Chondrocyte (in vitro differentiated cells): ENCODE measurements at regions not wholly inside any gene's neighbourhood (a gene's known extent, or its start where the extent isn't known, plus 50 kb on each side); places are given as distances from the start of the nearest gene placed in this dataset.

ENCODE experiments used
- DNase-seq: peaks from one replicate; pipeline ENCODE4 v3.0.0; 2021; ENCODE audit warnings: mixed read lengths, low spot score
- H3K27ac Mint-ChIP-seq: one replicate; pipeline ENCODE4 v1.8.0; 2021; ENCODE audit warnings: mild to moderate bottlenecking, moderate library complexity, mixed read lengths; ENCODE audit not compliant: unreplicated experiment
- H3K27me3 Mint-ChIP-seq: 2 replicates; pipeline ENCODE4 v1.8.0; 2021; ENCODE audit warnings: low read depth, mixed read lengths
- H3K36me3 Mint-ChIP-seq: 2 replicates; pipeline ENCODE4 v1.8.0; 2021; ENCODE audit warnings: low read depth, mixed read lengths
- H3K4me1 Mint-ChIP-seq: 2 replicates; pipeline ENCODE4 v1.8.0; 2021; ENCODE audit warnings: low read depth, mild to moderate bottlenecking, mixed read lengths
- H3K4me3 Mint-ChIP-seq: one replicate; pipeline ENCODE4 v1.8.0; 2021; ENCODE audit warnings: mild to moderate bottlenecking, moderate library complexity, mixed read lengths; ENCODE audit not compliant: unreplicated experiment
- H3K9me3 Mint-ChIP-seq: 2 replicates; pipeline ENCODE4 v1.8.0; 2021; ENCODE audit warnings: low read depth, mixed read lengths
- CTCF ChIP-seq: fragments of 200-600 bp; sonication (generic); IDR thresholded peaks from 2 replicates; pipeline ENCODE4 v1.5.0; 2021; ENCODE audit warnings: antibody characterized with exemption, mild to moderate bottlenecking, moderate library complexity

- no peaks in the 10 kb centered on the region for H3K27me3 Mint-ChIP-seq
- no peak for DNase-seq
- no peak for TF ChIP-seq CTCF
- no peaks in the 10 kb centered on the region for H3K36me3 Mint-ChIP-seq
- no peaks in the 10 kb centered on the region for H3K4me1 Mint-ChIP-seq
- no peak overlapping the region for H3K4me3 Mint-ChIP-seq
- peaks cover 31% of the 10 kb centered on the region for H3K9me3 Mint-ChIP-seq
- H3K27ac Mint-ChIP-seq, result no peak overlapping the region
These were observed 420.0 kb upstream of the SALL3 start for GRCh38 chr18:78559584-78559983.

GRCh38 chr18:78561757-78562510 lies 417.7 kb upstream of the SALL3 start:
- Mint-ChIP-seq H3K4me1 (no peaks in the 10 kb centered on the region), H3K27me3 (no peaks in the 10 kb centered on the region), H3K27ac (no peak overlapping the region), H3K9me3 (peaks cover 24% of the 10 kb centered on the region), H3K4me3 (no peak overlapping the region), H3K36me3 (no peaks in the 10 kb centered on the region)
- DNase-seq, result no peak
- no peak for TF ChIP-seq CTCF

- Mint-ChIP-seq H3K27ac (no peak overlapping the region), H3K4me1 (no peaks in the 10 kb centered on the region), H3K36me3 (no peaks in the 10 kb centered on the region), H3K4me3 (no peak overlapping the region), H3K27me3 (no peaks in the 10 kb centered on the region), H3K9me3 (peaks cover 29% of the 10 kb centered on the region)
- DNase-seq, result no peak
- TF ChIP-seq CTCF, result no peak
These were observed 417.1 kb upstream of the SALL3 start for GRCh38 chr18:78562531-78562961.

- H3K4me1 Mint-ChIP-seq, result no peaks in the 10 kb centered on the region
- no peak for DNase-seq
- no peak overlapping the region for H3K4me3 Mint-ChIP-seq
- H3K9me3 Mint-ChIP-seq, result peaks cover 30% of the 10 kb centered on the region
- no peak for TF ChIP-seq CTCF
- no peaks in the 10 kb centered on the region for H3K27me3 Mint-ChIP-seq
- no peaks in the 10 kb centered on the region for H3K36me3 Mint-ChIP-seq
- no peak overlapping the region for H3K27ac Mint-ChIP-seq
These were observed 416.5 kb upstream of the SALL3 start for GRCh38 chr18:78563110-78563509.

GRCh38 chr18:78564030-78564429 lies 415.6 kb upstream of the SALL3 start:
- peaks cover 36% of the 10 kb centered on the region for H3K9me3 Mint-ChIP-seq
- no peaks in the 10 kb centered on the region for H3K27me3 Mint-ChIP-seq
- no peak overlapping the region for H3K4me3 Mint-ChIP-seq

More at GRCh38 chr18:78564030-78564429, 415.6 kb upstream of the SALL3 start:
- no peaks in the 10 kb centered on the region for H3K4me1 Mint-ChIP-seq
- no peak overlapping the region for H3K27ac Mint-ChIP-seq
- DNase-seq, result no peak
- TF ChIP-seq CTCF, result no peak
- H3K36me3 Mint-ChIP-seq, result no peaks in the 10 kb centered on the region
